ENCODE measurements at regions not wholly inside any gene's neighbourhood (a gene's known extent, or its start where the extent isn't known, plus 50 kb on each side); places are given as distances from the start of the nearest gene placed in this dataset.
A peak's percentile ranks its signal among the peaks of the same experiment; 100 is the strongest.

- H3K4me3 ChIP-seq (ENCODE audit: low read depth, low read length), result no peak overlapping the region
- no peak for TF ChIP-seq CTCF (IDR thresholded peaks at IDR 0.05; ENCODE audit: insufficient read depth, low read depth, low read length)
- DNase-seq (ENCODE audit: low read depth), result no peak
Measured at GRCh38 chr18:39618265-39619003, 2052.8 kb upstream of the CELF4 start.

- DNase-seq (ENCODE audit: low read depth), result no peak
- no peak overlapping the region for H3K4me3 ChIP-seq (ENCODE audit: low read depth, low read length)
- TF ChIP-seq CTCF (IDR thresholded peaks at IDR 0.05; ENCODE audit: insufficient read depth, low read depth, low read length), result no peak
Measured at GRCh38 chr18:39611381-39612100, 2045.9 kb upstream of the CELF4 start.

GRCh38 chr18:39607034-39607433 is 2041.4 kb upstream of the CELF4 start:
- TF ChIP-seq CTCF (IDR thresholded peaks at IDR 0.05; ENCODE audit: insufficient read depth, low read depth, low read length), result no peak

GRCh38 chr18:39604836-39605235 is 2039.2 kb upstream of the CELF4 start:
- H3K4me3 ChIP-seq (ENCODE audit: low read depth, low read length), result no peak overlapping the region
- DNase-seq (ENCODE audit: low read depth), result peak; percentile 59
- TF ChIP-seq CTCF (IDR thresholded peaks at IDR 0.05; ENCODE audit: insufficient read depth, low read depth, low read length), result no peak

More at GRCh38 chr18:39607034-39607433, 2041.4 kb upstream of the CELF4 start:
- no peak for DNase-seq (ENCODE audit: low read depth)
- no peak overlapping the region for H3K4me3 ChIP-seq (ENCODE audit: low read depth, low read length)

GRCh38 chr18:39602131-39602530 is 2036.5 kb upstream of the CELF4 start:
- no peak for TF ChIP-seq CTCF (IDR thresholded peaks at IDR 0.05; ENCODE audit: insufficient read depth, low read depth, low read length)
- H3K4me3 ChIP-seq (ENCODE audit: low read depth, low read length), result no peak overlapping the region
- no peak for DNase-seq (ENCODE audit: low read depth)

GRCh38 chr18:39600894-39601293 is 2035.3 kb upstream of the CELF4 start:
- TF ChIP-seq CTCF (IDR thresholded peaks at IDR 0.05; ENCODE audit: insufficient read depth, low read depth, low read length), result no peak
- no peak for DNase-seq (ENCODE audit: low read depth)
- H3K4me3 ChIP-seq (ENCODE audit: low read depth, low read length), result no peak overlapping the region

Measured in fibroblast of villous mesenchyme (primary cell).